GM21360 (cell line): ENCODE measurements at regions not wholly inside any gene's neighbourhood (a gene's known extent, or its start where the extent isn't known, plus 50 kb on each side); places are given as distances from the start of the nearest gene placed in this dataset.

Experiments
- ATAC-seq: cut with Tn5 transposase; IDR thresholded peaks from one replicate; pipeline ENCODE4 v1.9.1; 2021; ENCODE audit warnings: mild to moderate bottlenecking, moderate library complexity; ENCODE audit not compliant: unreplicated experiment

DNA sequence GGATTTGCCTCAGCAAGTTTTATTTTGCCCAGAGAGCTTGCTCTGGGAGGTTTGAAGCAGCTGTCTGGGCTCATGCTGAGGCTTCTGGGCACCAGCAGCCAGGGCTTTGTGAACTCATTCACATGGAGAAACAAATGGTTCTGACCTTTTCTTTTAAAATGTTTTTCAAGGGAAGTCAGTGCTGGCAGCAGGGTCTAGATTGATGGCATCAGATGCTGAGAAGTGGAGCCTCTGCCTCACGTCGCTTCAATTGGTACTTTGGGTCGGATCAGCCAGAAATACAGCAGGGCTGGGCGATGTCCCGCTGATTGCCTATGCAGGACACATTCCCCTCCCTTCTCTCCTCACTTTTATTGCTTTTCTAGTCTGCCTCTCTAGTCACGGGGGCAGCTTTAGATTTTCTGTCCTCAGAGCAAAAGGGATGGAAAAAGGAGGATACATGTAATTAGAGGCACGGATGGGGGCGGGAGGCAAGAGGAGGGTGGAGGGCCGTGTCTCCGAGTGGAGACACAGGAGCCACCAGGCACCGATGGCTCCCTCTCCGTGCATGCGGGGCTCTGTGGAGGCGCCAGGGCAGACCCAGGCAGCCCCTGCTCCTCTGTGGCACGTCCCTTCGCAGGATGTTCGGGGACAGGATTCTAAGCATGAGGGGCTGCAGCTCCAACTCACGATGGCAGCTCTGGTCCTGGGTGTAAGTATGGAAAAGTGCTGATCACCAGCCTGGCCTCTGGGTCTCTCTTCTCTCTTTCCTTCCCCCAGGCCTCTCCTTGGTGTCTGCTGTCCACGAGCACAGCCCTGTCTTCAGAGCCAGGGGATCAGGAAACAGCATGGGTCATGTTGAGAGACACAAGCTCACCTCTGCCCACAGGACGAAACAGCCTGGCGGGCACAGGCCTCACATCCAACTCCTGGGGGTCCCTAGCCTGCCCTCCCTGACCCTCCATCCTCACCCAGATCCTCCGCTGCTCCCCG is 116.1 kb downstream of the FAM43A start:
- ATAC-seq, result no peak

GRCh38 chr3:194804796-194805195 is 119.1 kb downstream of the FAM43A start:
- ATAC-seq, result no peak

DNA sequence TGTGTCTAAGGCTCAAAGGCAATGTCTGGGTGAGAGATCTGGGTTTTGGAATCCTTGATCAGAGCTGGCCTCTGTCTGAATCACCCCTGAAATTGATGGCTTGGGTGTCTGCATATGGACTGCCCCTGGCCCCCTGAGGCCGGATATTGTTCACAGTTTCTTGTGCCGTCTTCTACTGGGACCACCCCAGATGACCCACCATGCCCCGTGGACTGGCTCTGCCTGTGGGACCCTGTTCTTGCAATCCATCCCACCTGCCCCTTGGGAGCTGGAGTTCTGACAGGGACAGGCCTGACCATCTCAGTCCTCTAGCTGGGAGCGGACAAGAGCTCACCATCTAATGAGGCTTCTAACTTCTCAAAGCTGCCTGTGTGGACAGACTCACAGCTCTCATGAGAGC is 119.9 kb downstream of the FAM43A start:
- no peak for ATAC-seq

DNA sequence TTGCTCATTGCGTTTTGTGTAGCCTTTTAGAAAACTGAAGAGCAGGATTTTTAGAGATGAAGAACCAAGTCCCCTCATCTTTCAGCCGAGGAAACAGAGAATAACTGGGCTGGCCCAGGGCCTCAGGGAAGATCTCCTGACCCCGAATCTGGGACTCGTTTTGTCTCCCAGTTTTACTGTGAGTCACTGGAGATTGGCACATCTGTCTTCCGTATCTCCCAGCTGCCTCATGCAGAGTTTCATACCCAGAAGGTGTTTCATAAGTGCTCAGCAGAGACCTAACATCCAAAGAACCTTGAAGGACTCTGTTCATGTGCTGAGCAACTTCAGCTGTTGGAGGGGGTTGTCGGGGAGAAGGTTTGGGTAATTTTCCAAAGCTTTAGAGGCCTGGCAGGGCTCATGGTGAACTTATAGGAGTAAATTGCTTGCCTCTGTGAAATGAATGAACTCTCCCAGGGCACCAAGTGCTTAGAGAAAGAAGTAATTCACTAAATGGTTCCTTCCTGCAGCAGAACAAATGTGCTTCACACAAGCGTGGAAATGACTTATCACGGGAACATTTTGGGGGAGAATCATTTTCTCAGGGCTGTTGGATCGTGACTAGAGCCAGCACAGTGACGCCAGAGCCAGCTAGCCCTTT is 121.4 kb downstream of the FAM43A start:
- ATAC-seq, result no peak

GRCh38 chr3:194808640-194809097 is 123.0 kb downstream of the FAM43A start:
- ATAC-seq, result no peak

DNA sequence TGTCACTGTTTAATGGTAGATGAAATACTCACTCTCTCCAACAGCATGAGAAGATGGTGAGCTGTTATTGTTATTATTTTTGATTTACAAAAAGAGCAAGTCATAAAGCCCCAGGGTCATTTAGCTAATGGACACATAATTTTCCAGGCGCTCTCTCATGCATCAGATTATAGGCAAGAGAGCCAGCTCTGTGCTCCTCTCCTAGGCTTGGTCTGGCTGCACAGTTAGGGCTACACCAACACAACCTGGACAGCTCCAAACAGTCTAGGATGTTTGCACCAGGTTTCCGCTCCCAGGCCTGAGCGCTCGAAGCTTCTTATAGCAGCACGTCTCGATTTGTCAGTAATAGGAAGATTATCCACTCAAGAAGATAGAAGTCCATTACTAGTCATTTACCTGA is 123.7 kb downstream of the FAM43A start:
- no peak for ATAC-seq

DNA sequence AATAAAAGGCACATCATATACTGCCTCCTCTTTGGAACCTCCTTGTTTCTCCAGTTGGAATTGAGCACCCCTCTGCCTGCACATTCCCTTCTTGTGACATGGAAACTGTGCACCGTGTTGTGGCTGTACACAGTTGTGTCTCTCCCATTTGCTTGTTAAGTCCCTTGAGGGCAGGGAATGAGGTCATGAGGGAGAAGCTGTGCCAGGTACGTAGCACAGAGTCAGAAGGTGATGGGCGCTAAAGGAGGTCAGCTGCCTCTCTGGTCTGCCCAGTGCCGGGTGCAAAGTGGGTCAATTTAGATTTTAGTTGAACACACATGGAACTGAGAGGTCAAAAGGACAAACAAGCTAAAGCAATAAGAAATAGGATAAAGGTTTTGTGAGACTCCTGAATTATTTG is 124.4 kb downstream of the FAM43A start:
- no peak for ATAC-seq

GRCh38 chr3:194811118-194811517 is 125.4 kb downstream of the FAM43A start:
- ATAC-seq, result no peak

DNA sequence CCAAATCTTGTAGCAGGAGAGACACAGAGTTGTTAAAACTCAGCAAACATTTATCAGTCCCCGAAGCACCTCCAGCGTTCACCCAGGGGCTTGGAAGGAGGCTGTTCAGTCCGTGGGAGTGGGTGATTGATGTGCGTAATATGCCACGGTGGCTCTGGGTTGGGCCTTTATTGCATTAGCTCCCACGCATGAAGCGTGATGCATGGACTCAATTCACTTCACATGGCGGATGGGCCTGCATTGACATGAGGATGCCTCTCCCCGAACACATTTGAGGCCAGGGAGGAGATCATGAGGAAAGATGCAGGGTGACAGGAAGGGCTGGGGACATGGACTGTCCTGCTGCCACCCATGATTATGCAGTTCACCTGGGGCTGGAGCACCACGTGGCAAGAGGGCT is 126.5 kb downstream of the FAM43A start:
- ATAC-seq, result no peak

GRCh38 chr3:194814878-194815357 is 129.2 kb downstream of the FAM43A start:
- no peak for ATAC-seq

GRCh38 chr3:194816748-194817591 is 131.3 kb downstream of the FAM43A start:
- ATAC-seq, result no peak

DNA sequence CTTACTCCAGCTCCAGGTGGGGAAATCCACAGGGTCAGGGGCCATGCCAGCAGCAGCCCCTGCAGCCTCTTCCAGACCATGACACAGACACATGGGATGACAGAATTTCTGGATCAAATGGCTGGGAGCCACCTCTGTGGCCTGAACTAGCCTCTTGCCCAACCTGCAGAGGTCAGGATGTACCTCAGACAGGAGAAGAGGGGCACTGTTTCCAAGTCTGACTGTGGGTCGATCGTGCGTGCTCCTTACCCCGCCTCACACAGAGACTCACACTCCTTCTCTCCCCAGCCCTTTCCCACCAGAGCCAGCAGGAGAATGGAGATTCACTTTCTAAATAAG is 131.9 kb downstream of the FAM43A start:
- no peak for ATAC-seq

- no peak for ATAC-seq
These were observed 132.3 kb downstream of the FAM43A start for GRCh38 chr3:194817936-194818335.

DNA sequence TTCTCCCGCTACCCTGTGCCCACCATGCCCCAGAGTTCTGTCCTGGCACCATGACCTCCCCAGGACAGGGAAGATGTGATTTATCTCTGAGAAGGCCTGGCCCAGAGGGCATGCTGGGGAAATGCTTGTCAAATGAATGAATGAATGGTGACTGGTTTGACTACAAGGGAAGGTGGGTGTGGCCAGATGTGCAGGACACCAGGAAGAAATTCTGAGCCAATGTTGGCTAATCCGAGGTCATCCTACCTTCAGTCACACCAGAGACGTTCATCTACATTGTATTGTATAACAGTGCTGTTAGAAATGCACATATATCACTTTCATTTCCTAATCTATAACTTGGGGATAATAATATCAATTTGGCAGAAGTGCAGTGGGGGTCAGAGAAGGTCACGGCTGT is 138.4 kb downstream of the FAM43A start:
- ATAC-seq, result no peak

GRCh38 chr3:194824701-194825111 is 139.0 kb downstream of the FAM43A start:
- no peak for ATAC-seq

GRCh38 chr3:194826594-194826993 is 140.9 kb downstream of the FAM43A start:
- ATAC-seq, result no peak

DNA sequence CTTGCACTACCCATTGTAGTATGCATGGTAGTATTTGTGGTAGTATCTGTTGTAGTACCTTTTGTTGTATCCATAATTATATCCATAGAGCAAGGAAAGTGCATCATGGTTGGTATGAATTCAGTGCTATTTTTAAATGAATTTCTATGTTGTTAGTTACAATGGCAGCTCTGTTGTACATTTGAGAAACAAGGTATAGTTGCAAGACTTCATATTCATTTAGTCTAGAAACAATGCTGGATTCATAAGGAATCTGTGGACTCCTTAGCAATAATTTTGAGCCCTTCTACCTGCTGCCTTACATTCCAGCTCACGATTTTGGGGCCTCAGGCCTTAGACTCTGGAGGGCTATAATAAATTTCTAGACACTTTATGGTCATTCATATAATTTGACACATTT is 141.8 kb downstream of the FAM43A start:
- ATAC-seq, result no peak

- no peak for ATAC-seq
These were observed 142.4 kb downstream of the FAM43A start for GRCh38 chr3:194828116-194828515.

DNA sequence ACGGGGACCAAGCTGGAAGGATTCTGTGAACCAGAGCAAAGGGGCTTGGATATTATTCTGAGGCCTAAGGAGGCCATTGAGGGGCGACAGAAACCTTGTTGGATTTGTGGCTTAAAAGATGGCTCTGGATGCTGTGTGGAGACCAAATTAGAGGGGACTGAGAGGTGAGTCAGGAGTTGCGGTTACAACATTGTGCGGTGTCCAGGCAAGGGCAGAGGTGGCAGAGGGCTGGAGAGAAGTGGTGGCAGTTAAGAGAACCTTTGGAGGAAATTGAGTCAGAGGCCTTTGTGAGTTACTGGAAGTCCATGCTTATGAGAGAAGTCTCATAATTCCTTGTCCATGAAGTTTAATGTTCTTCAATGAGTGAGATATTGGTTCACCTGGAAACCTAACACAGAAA is 143.2 kb downstream of the FAM43A start:
- ATAC-seq, result no peak

GRCh38 chr3:194830401-194830800 is 144.7 kb downstream of the FAM43A start:
- ATAC-seq, result no peak

GRCh38 chr3:194830978-194831377 is 145.3 kb downstream of the FAM43A start:
- no peak for ATAC-seq
